HepG2 (cell line): ENCODE measurements at regions not wholly inside any gene's neighbourhood (a gene's known extent, or its start where the extent isn't known, plus 50 kb on each side); places are given as distances from the start of the nearest gene placed in this dataset.

Source experiments
- AKNA ChIP-seq: sonication (generic); formaldehyde crosslinking; IDR thresholded peaks from 2 replicates; pipeline ENCODE4 v1.4.0; 2020; ENCODE audit warnings: missing genetic modification reagents, borderline replicate concordance
- CC2D1A ChIP-seq: sonication (generic); formaldehyde crosslinking; IDR thresholded peaks from 2 replicates; pipeline ENCODE4 v1.8.1; 2023; ENCODE audit warnings: mild to moderate bottlenecking, missing genetic modification reagents
- FOXO1 ChIP-seq: sonication (generic); formaldehyde crosslinking; IDR thresholded peaks from 2 replicates; pipeline ENCODE4 v1.4.0; 2020; ENCODE audit warnings: missing genetic modification reagents
- KDM5A ChIP-seq: fragments of 200-600 bp; sonication (generic); IDR thresholded peaks from 2 replicates; pipeline ENCODE4 v1.7.0; 2018; ENCODE audit warnings: antibody characterized with exemption, mild to moderate bottlenecking, low read length, borderline replicate concordance
- MNT ChIP-seq: fragments of 450-650 bp; IDR thresholded peaks from 2 replicates; pipeline ENCODE4 v1.6.1; 2016
- MXI1 ChIP-seq: IDR thresholded peaks from 3 replicates; pipeline ENCODE4 v1.6.1; 2012; ENCODE audit warnings: low read depth, low read length, inconsistent platforms, borderline replicate concordance
- PATZ1 ChIP-seq: sonication (generic); formaldehyde crosslinking; IDR thresholded peaks from 2 replicates; pipeline ENCODE4 v1.4.0; 2020; ENCODE audit warnings: missing genetic modification reagents
- POLR2AphosphoS5 ChIP-seq: IDR thresholded peaks from 2 replicates; pipeline ENCODE4 v1.6.1; 2012; ENCODE audit warnings: low read depth, low read length
- REST ChIP-seq, 2 experiments: IDR thresholded peaks; 2 replicates each; pipeline ENCODE4 v1.6.1; 2011 to 2012; ENCODE audit warnings: low read length in 2 of 2, borderline replicate concordance in 1 of 2, low read depth in 1 of 2, mild to moderate bottlenecking in 1 of 2, moderate library complexity in 1 of 2
- RFX3 ChIP-seq: IDR thresholded peaks from 2 replicates; pipeline ENCODE4 v1.6.1; 2016; ENCODE audit warnings: missing biosample characterization, missing genetic modification reagents
- SMC3 ChIP-seq: IDR thresholded peaks from 2 replicates; pipeline ENCODE4 v1.6.1; 2011; ENCODE audit warnings: low read length, improper control_type of control experiment
- ZNF510 ChIP-seq: sonication (generic); formaldehyde crosslinking; IDR thresholded peaks from 2 replicates; pipeline ENCODE4 v1.4.0; 2020; ENCODE audit warnings: low read depth, mild to moderate bottlenecking, missing genetic modification reagents
- ZNF768 ChIP-seq: sonication (generic); formaldehyde crosslinking; IDR thresholded peaks from 2 replicates; pipeline ENCODE4 v1.4.0; 2020; ENCODE audit warnings: missing genetic modification reagents

GRCh38 chr13:107753291-107753690 is 462.0 kb downstream of the LIG4 start:
- TF ChIP-seq RFX3 (CRISPR knock-in tag): no peak
- no peak for TF ChIP-seq SMC3
- TF ChIP-seq KDM5A: no peak
- no peak for TF ChIP-seq AKNA (CRISPR knock-in tag)
- TF ChIP-seq MNT: no peak
- TF ChIP-seq REST (IDR thresholded peaks at IDR 0.05; ENCODE audit: borderline replicate concordance in 1 of 2, low read depth in 1 of 2, low read length in 2 of 2): no peak
- TF ChIP-seq FOXO1 (CRISPR knock-in tag): no peak
- TF ChIP-seq PATZ1 (CRISPR knock-in tag): no peak
- no peak for TF ChIP-seq CC2D1A (CRISPR knock-in tag)
- no peak for TF ChIP-seq ZNF510 (CRISPR knock-in tag)
- TF ChIP-seq POLR2AphosphoS5: no peak
- no peak for TF ChIP-seq MXI1
- TF ChIP-seq ZNF768 (CRISPR knock-in tag): no peak
